DOHH2 (cell line): ENCODE measurements at regions not wholly inside any gene's neighbourhood (a gene's known extent, or its start where the extent isn't known, plus 50 kb on each side); places are given as distances from the start of the nearest gene placed in this dataset.

Source experiments
- H3F3A ChIP-seq: fragments of 200-600 bp; sonication (generic), shearing (Covaris generic); 2 replicates; pipeline ENCODE4 v1.6.0; 2016; ENCODE audit warnings: antibody characterized with exemption, mild to moderate bottlenecking; ENCODE audit not compliant: control insufficient read depth, insufficient read depth
- H3K27ac ChIP-seq: fragments of 200-600 bp; sonication (generic); 2 replicates; pipeline ENCODE4 v1.5.1; 2014; ENCODE audit warnings: low read depth, mild to moderate bottlenecking, low read length, moderate library complexity
- H3K27me3 ChIP-seq: fragments of 200-600 bp; sonication (generic); 2 replicates; pipeline ENCODE4 v1.6.1; 2014; ENCODE audit warnings: mild to moderate bottlenecking, low read length, mixed read lengths; ENCODE audit not compliant: control insufficient read depth
- H3K36me3 ChIP-seq: fragments of 200-600 bp; sonication (generic); 2 replicates; pipeline ENCODE4 v1.6.1; 2014; ENCODE audit warnings: mild to moderate bottlenecking, low read length, moderate library complexity, mixed read lengths; ENCODE audit not compliant: control insufficient read depth
- H3K4me1 ChIP-seq: fragments of 200-600 bp; sonication (generic); 2 replicates; pipeline ENCODE4 v1.6.1; 2014; ENCODE audit warnings: mild to moderate bottlenecking, low read length, mixed read lengths; ENCODE audit not compliant: control insufficient read depth
- H3K4me2 ChIP-seq: fragments of 200-600 bp; sonication (generic); 2 replicates; pipeline ENCODE4 v1.6.0; 2014; ENCODE audit warnings: mild to moderate bottlenecking, low read length, moderate library complexity
- H3K4me3 ChIP-seq: fragments of 200-600 bp; sonication (generic); 2 replicates; pipeline ENCODE4 v1.5.1; 2014; ENCODE audit warnings: mild to moderate bottlenecking, low read length, mixed read lengths
- H3K79me2 ChIP-seq: fragments of 200-600 bp; sonication (generic); 2 replicates; pipeline ENCODE4 v1.6.1; 2014; ENCODE audit warnings: mild to moderate bottlenecking, low read length, mixed read lengths; ENCODE audit not compliant: control insufficient read depth
- H3K9me2 ChIP-seq: fragments of 200-600 bp; sonication (generic); replicated peaks from 2 replicates; pipeline ENCODE4 v1.6.1; 2014; ENCODE audit warnings: mild to moderate bottlenecking, low read length, mixed read lengths; ENCODE audit not compliant: control insufficient read depth
- H3K9me3 ChIP-seq: fragments of 200-600 bp; sonication (generic); 2 replicates; pipeline ENCODE4 v1.6.1; 2014; ENCODE audit warnings: antibody characterized with exemption, low read length, mixed read lengths; ENCODE audit not compliant: control insufficient read depth, insufficient read depth
- H4K20me1 ChIP-seq: fragments of 200-600 bp; sonication (generic); 2 replicates; pipeline ENCODE4 v1.6.0; 2014; ENCODE audit warnings: low read depth, mild to moderate bottlenecking, antibody characterized with exemption, low read length, moderate library complexity; ENCODE audit not compliant: control insufficient read depth, insufficient read depth
- CTCF ChIP-seq: fragments of 200-600 bp; sonication (generic); IDR thresholded peaks from one replicate; pipeline ENCODE4 v1.5.1; 2014; ENCODE audit warnings: antibody characterized with exemption, mild to moderate bottlenecking, low read depth, low read length; ENCODE audit not compliant: poor library complexity, severe bottlenecking
- EZH2phosphoT487 ChIP-seq: fragments of 200-600 bp; sonication (generic); IDR thresholded peaks from 2 replicates; pipeline ENCODE4 v1.6.1; 2017; ENCODE audit warnings: borderline replicate concordance, mild to moderate bottlenecking, antibody characterized with exemption, low read length, moderate library complexity, mixed read lengths

DNA sequence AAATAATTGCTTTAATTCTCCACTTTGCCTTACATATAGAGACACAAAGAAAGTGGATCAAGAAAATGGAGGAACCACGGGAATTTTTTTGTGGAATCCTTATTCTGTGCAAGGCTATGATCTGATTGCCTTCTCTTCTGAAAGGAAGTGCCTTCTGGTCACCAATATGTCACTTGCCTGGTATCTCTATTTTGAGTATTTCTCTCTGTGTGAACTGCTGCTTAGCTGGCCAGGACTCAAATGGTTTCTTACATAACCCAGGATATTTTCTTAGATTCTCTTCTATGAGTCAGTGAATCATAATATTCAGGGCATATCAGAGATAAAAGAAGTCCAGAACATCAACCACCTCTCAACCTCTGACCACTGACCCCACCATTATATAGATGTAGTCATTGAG is 156.1 kb downstream of the DIO2 start:
- Histone ChIP-seq H3K27ac (no peak overlapping the region), H3K9me2 (no peaks in the 10 kb centered on the region), H3K79me2 (no peaks in the 10 kb centered on the region), H3K27me3 (no peaks in the 10 kb centered on the region), H4K20me1 (no peaks in the 10 kb centered on the region), H3K4me3 (no peak overlapping the region), H3K36me3 (no peaks in the 10 kb centered on the region), H3K4me2 (no peak overlapping the region), H3K9me3 (no peaks in the 10 kb centered on the region), H3K4me1 (no peaks in the 10 kb centered on the region), H3F3A (no peaks in the 10 kb centered on the region)
- no peak for TF ChIP-seq CTCF
- TF ChIP-seq EZH2phosphoT487, result no peak

DNA sequence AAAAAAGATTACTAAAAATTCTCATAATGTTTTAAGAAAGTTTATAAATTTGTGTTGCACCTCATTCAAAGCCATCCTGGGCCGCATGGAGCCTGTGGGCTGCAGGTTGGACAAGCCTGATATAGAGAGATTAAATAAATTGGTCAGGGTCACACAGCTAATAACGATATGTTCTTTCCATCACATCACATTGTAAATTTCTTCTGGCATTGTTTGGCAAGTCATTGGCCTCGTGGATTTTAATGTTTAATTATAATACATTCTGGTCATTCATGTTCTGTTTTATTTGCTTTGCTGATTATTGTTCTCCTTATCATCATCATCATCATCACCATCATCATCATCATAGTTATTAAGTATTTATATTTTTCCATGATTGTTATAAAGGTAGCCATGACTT is 157.3 kb downstream of the DIO2 start:
- H3K9me3 ChIP-seq, result no peaks in the 10 kb centered on the region
- H3K79me2 ChIP-seq, result no peaks in the 10 kb centered on the region
- no peaks in the 10 kb centered on the region for H3K27me3 ChIP-seq
- no peaks in the 10 kb centered on the region for H3K9me2 ChIP-seq
- H3K4me2 ChIP-seq, result no peak overlapping the region
- TF ChIP-seq CTCF (no peak), EZH2phosphoT487 (no peak)
- H3K4me1 ChIP-seq, result no peaks in the 10 kb centered on the region
- no peaks in the 10 kb centered on the region for H3K36me3 ChIP-seq
- no peak overlapping the region for H3K4me3 ChIP-seq
- no peak overlapping the region for H3K27ac ChIP-seq
- H3F3A ChIP-seq, result no peaks in the 10 kb centered on the region
- no peaks in the 10 kb centered on the region for H4K20me1 ChIP-seq

DNA sequence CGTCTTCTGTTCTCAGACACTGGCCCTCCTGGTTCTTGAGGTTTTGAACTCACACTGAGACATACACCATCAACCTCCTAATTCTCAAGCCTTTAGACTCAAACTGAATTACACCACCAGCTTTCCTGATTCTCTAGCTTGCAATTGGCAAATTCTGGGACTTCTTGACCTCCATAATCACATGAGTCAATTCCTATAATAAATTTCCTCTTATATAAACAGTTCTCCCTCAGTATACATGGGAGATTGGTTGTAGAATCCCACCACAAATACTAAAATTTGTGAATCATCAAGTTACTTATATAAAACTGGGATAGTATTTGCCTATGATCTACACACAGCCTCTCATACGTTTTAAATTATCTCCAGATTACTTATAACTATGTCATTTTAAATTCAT is 162.2 kb downstream of the DIO2 start:
- TF ChIP-seq EZH2phosphoT487 (no peak), CTCF (no peak)
- no peaks in the 10 kb centered on the region for H3K27me3 ChIP-seq
- no peaks in the 10 kb centered on the region for H3K79me2 ChIP-seq
- H3K4me1 ChIP-seq, result no peaks in the 10 kb centered on the region
- no peak overlapping the region for H3K4me2 ChIP-seq
- H3K9me3 ChIP-seq, result no peaks in the 10 kb centered on the region
- no peaks in the 10 kb centered on the region for H3F3A ChIP-seq
- no peaks in the 10 kb centered on the region for H4K20me1 ChIP-seq
- no peaks in the 10 kb centered on the region for H3K9me2 ChIP-seq
- no peak overlapping the region for H3K27ac ChIP-seq
- no peaks in the 10 kb centered on the region for H3K36me3 ChIP-seq
- H3K4me3 ChIP-seq, result no peak overlapping the region

DNA sequence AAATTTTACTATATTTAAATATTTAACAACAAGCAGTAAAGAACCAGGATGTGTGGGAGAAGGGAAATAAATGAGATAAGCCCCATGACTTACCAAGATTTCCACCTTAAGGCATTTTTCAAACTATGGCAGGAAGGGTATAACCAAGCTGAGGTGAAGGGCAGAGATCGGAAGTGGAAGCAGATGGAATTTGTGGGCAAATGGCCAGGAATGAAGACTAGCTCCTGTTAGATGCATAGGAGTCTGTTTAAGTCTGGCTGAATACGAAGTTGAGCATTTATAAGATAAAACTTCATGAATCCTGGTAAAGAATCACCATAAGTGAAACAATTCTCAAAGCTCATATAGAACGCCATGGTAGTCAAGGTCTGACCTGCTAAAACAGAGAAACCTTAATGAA is 163.5 kb downstream of the DIO2 start:
- no peaks in the 10 kb centered on the region for H4K20me1 ChIP-seq
- no peaks in the 10 kb centered on the region for H3K79me2 ChIP-seq
- no peaks in the 10 kb centered on the region for H3K4me1 ChIP-seq
- no peaks in the 10 kb centered on the region for H3K27me3 ChIP-seq
- no peaks in the 10 kb centered on the region for H3K9me2 ChIP-seq
- no peaks in the 10 kb centered on the region for H3K9me3 ChIP-seq
- no peaks in the 10 kb centered on the region for H3F3A ChIP-seq
- no peak overlapping the region for H3K27ac ChIP-seq
- TF ChIP-seq EZH2phosphoT487 (no peak), CTCF (no peak)
- H3K36me3 ChIP-seq, result no peaks in the 10 kb centered on the region
- no peak overlapping the region for H3K4me3 ChIP-seq
- H3K4me2 ChIP-seq, result no peak overlapping the region
